A549 (cell line): ENCODE measurements at regions not wholly inside any gene's neighbourhood (a gene's known extent, or its start where the extent isn't known, plus 50 kb on each side); places are given as distances from the start of the nearest gene placed in this dataset.

ENCODE experiments used
- JUN ChIP-seq, 2 experiments: fragments of >200 bp; sonication (Bioruptor Twin); formaldehyde crosslinking; IDR thresholded peaks; 2 replicates in 1 of 2; 3 replicates in 1 of 2; pipeline ENCODE4 v1.6.1; 2016 to 2017
- POLR2A ChIP-seq: IDR thresholded peaks from 2 replicates; pipeline ENCODE4 v1.6.1; 2012; ENCODE audit warnings: mild to moderate bottlenecking, low read length
- RARB ChIP-seq: fragments of 250-450 bp; sonication (Bioruptor Pico); IDR thresholded peaks from 2 replicates; pipeline ENCODE4 v1.8.0; 2021; ENCODE audit warnings: mild to moderate bottlenecking, moderate library complexity
- TF ChIP-seq, protein P1 (sequence below): fragments of >200 bp; sonication (Bioruptor Twin); formaldehyde crosslinking; IDR thresholded peaks from 3 replicates; pipeline ENCODE4 v1.5.1; 2016
- TF ChIP-seq, protein P2 (sequence below): fragments of >200 bp; sonication (Bioruptor Twin); formaldehyde crosslinking; IDR thresholded peaks from 3 replicates; pipeline ENCODE4 v1.6.1; 2016

DNA sequence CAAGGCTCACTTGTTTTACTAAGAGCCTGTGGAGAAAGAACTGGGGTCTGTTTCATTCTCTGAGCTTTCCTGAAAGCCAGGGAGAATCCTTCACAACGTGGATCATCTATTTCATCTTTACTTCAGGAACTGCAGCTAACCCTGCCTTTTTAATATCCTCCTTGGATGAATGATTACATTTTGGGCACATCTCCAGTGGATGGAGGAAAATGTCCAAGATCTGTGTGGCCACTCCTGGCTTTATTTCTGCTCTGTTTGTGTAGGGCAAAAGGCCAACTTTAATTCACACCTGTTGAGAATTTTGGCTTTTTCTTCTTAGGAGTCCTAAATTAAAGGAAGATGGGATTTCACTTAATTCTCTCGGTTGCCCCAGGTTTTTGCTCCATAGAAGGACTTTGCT lies 69.5 kb upstream of the CACNA1E start:
- no peak for TF ChIP-seq POLR2A
- TF ChIP-seq, protein P1, sequence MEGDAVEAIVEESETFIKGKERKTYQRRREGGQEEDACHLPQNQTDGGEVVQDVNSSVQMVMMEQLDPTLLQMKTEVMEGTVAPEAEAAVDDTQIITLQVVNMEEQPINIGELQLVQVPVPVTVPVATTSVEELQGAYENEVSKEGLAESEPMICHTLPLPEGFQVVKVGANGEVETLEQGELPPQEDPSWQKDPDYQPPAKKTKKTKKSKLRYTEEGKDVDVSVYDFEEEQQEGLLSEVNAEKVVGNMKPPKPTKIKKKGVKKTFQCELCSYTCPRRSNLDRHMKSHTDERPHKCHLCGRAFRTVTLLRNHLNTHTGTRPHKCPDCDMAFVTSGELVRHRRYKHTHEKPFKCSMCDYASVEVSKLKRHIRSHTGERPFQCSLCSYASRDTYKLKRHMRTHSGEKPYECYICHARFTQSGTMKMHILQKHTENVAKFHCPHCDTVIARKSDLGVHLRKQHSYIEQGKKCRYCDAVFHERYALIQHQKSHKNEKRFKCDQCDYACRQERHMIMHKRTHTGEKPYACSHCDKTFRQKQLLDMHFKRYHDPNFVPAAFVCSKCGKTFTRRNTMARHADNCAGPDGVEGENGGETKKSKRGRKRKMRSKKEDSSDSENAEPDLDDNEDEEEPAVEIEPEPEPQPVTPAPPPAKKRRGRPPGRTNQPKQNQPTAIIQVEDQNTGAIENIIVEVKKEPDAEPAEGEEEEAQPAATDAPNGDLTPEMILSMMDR = no peak
- no peak for TF ChIP-seq RARB
- TF ChIP-seq, protein P2, sequence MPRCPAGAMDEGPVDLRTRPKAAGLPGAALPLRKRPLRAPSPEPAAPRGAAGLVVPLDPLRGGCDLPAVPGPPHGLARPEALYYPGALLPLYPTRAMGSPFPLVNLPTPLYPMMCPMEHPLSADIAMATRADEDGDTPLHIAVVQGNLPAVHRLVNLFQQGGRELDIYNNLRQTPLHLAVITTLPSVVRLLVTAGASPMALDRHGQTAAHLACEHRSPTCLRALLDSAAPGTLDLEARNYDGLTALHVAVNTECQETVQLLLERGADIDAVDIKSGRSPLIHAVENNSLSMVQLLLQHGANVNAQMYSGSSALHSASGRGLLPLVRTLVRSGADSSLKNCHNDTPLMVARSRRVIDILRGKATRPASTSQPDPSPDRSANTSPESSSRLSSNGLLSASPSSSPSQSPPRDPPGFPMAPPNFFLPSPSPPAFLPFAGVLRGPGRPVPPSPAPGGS = no peak
- no peak for TF ChIP-seq JUN (IDR thresholded peaks at IDR 0.05)
